Astrocyte of the spinal cord (primary cell): ENCODE measurements at regions not wholly inside any gene's neighbourhood (a gene's known extent, or its start where the extent isn't known, plus 50 kb on each side); places are given as distances from the start of the nearest gene placed in this dataset.

Source experiments
- DNase-seq: peaks from one replicate; pipeline ENCODE4 v3.0.0; 2011; ENCODE audit warnings: low read depth, low spot score
- H3K4me3 ChIP-seq: 2 replicates; pipeline ENCODE4 v1.5.1; 2011; ENCODE audit warnings: low read depth, mild to moderate bottlenecking, low read length, moderate library complexity
- in situ Hi-C: cut with HindIII; loops from 2 replicates; pipeline ENCODE4 v1.10.0; 2017; ENCODE audit warnings: low sequenced_read_pairs
- TF ChIP-seq, protein P1 (sequence below): IDR thresholded peaks from 2 replicates; pipeline ENCODE4 v1.5.1; 2012; ENCODE audit warnings: low read depth, mild to moderate bottlenecking, low read length, inconsistent platforms

GRCh38 chr10:78981257-78981969 lies 87.4 kb upstream of the ZMIZ1 start:
- no peak for DNase-seq
- TF ChIP-seq, protein P1, sequence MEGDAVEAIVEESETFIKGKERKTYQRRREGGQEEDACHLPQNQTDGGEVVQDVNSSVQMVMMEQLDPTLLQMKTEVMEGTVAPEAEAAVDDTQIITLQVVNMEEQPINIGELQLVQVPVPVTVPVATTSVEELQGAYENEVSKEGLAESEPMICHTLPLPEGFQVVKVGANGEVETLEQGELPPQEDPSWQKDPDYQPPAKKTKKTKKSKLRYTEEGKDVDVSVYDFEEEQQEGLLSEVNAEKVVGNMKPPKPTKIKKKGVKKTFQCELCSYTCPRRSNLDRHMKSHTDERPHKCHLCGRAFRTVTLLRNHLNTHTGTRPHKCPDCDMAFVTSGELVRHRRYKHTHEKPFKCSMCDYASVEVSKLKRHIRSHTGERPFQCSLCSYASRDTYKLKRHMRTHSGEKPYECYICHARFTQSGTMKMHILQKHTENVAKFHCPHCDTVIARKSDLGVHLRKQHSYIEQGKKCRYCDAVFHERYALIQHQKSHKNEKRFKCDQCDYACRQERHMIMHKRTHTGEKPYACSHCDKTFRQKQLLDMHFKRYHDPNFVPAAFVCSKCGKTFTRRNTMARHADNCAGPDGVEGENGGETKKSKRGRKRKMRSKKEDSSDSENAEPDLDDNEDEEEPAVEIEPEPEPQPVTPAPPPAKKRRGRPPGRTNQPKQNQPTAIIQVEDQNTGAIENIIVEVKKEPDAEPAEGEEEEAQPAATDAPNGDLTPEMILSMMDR = no peak
- no peak overlapping the region for H3K4me3 ChIP-seq
- in situ Hi-C loops = no loop called here

GRCh38 chr10:78981970-78982281 lies 86.8 kb upstream of the ZMIZ1 start:
- in situ Hi-C loops = no loop called here
- TF ChIP-seq, protein P1 = no peak
- no peak for DNase-seq
- H3K4me3 ChIP-seq = no peak overlapping the region

- no peak for DNase-seq
Observed at GRCh38 chr10:78982726-78983125, 86.0 kb upstream of the ZMIZ1 start.

DNA sequence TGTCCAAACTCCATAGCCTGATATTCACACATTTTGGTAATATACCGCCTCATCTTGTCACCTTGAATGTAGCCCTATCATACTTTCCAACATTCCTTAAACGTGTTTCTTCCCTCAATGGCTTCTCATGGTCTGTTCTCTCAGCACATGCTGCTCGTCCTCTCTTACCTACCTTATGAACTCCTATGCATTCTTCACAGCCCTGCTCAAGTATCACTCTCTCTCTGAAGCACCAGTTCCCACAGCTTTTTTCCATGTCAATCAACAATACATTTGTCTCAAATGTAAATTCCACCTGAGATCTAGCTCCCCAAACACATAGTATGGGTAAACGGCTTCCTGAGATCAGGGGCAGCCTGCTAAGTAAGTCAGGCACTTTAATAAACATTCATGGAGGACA lies 85.2 kb upstream of the ZMIZ1 start:
- in situ Hi-C loops = no loop called here
- no peak for DNase-seq
- H3K4me3 ChIP-seq = no peak overlapping the region
- TF ChIP-seq, protein P1 = no peak

More at GRCh38 chr10:78982726-78983125, 86.0 kb upstream of the ZMIZ1 start:
- H3K4me3 ChIP-seq = no peak overlapping the region
- in situ Hi-C loops = no loop called here
- TF ChIP-seq, protein P1 = no peak

GRCh38 chr10:78985973-78986818 lies 82.6 kb upstream of the ZMIZ1 start:
- in situ Hi-C loops = no loop called here
- TF ChIP-seq, protein P1 = no peak
- H3K4me3 ChIP-seq = no peak overlapping the region
- DNase-seq = no peak

DNA sequence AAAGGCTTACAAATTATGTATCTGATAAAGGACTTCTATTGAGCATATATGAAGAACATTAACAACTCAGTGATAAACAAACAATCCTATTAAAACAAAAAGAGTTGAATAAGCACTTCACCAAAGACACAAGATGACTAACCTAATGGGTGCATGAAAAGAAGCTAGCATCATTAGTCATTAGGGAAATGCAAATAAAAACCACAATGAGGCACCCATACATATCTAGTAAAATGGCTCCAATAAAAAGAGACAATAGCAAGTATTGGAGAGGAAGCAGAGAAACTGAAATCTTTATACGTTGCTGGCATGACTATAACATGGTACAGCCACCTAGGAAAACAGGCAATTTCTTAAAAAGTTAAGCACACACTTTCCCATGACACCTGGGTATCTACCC lies 77.6 kb upstream of the ZMIZ1 start:
- in situ Hi-C loops = no loop called here
- H3K4me3 ChIP-seq = no peak overlapping the region
- peak; percentile 29 for DNase-seq
- TF ChIP-seq, protein P1 = no peak
